Body of pancreas (tissue), 4 donors: ENCODE measurements at regions not wholly inside any gene's neighbourhood (a gene's known extent, or its start where the extent isn't known, plus 50 kb on each side); places are given as distances from the start of the nearest gene placed in this dataset.

Source experiments
- ATAC-seq: fragments of 150-250 bp; one replicate; pipeline ENCODE4 v1.9.1; 2016
- DNase-seq, 4 donors: peaks; one replicate each; pipeline ENCODE4 v3.0.0-alpha.2; 2019
- H3K27ac ChIP-seq, 4 donors: fragments of 200-600 bp; sonication (generic); 1 replicate in 3 of 4; 2 replicates in 1 of 4; pipeline versions ENCODE4 v1.5.1 to v1.6.1; 2016 to 2019; ENCODE audit warnings: mild to moderate bottlenecking in 1 of 4, mixed read lengths in 1 of 4, moderate library complexity in 1 of 4
- H3K27me3 ChIP-seq, 2 donors: fragments of 200-600 bp; sonication (generic); one replicate each; pipeline ENCODE4 v1.6.0; 2016; ENCODE audit warnings: mild to moderate bottlenecking in 1 of 2
- H3K36me3 ChIP-seq, 2 donors: fragments of 200-600 bp; sonication (generic); replicated peaks in 1 of 2; 2 replicates each; pipeline ENCODE4 v1.5.1; 2016; ENCODE audit warnings: low read depth in 2 of 2; ENCODE audit not compliant: insufficient read depth in 1 of 2
- H3K4me1 ChIP-seq: fragments of 200-600 bp; sonication (generic); one replicate; pipeline ENCODE4 v1.6.0; 2016
- H3K4me3 ChIP-seq, 2 donors: fragments of 200-600 bp; sonication (generic); 1 replicate in 1 of 2; 2 replicates in 1 of 2; pipeline ENCODE4 v1.5.1; 2016 to 2019
- H3K9me3 ChIP-seq, 3 donors: fragments of 200-600 bp; sonication (generic); 1 replicate in 2 of 3; 2 replicates in 1 of 3; pipeline ENCODE4 v1.5.1; 2016
- CTCF ChIP-seq, 7 experiments: fragments of 450-650 bp in 4 of 7; fragments of 200-600 bp in 3 of 7; sonication (generic) in 3 of 7; IDR thresholded peaks; one replicate each; pipeline ENCODE4 v1.5.1; 2016 to 2019; ENCODE audit warnings: antibody characterized with exemption in 7 of 7
- POLR2A ChIP-seq, 3 donors: fragments of 450-650 bp; IDR thresholded peaks; one replicate each; pipeline ENCODE4 v1.6.1; 2016; ENCODE audit warnings: antibody characterized with exemption in 3 of 3, mild to moderate bottlenecking in 2 of 3
- WGBS, 2 donors: methylation state at CpG; one replicate each; pipeline ENCODE4 v1.1.5; 2017; 5-methylcytosine and 5-hydroxymethylcytosine counted together
- intact Hi-C: fragments of 100-400 bp; cut with DNase I; formaldehyde crosslinking; loops from one replicate; pipeline ENCODE4 v1.15.1; 2023

DNA sequence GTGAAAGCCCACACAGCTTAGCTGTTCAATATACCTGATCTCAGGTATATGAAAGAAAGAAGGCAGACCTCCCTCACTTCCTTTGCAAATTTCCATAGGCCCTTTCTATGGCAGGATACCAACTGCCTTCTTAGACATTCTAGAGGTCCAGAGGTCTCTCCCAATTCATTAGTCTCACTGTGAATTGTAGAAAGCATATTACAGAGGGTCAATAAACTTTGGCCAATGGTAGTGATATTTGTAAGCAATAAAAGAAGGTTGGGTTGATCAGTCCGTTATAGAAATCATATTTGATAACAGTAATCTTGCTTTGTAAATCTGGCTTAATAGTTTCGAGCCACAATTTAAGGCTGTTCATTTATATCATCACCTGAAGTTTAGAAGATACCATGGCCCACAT, 50.7 kb upstream of the ATP8B1 start:
- Histone ChIP-seq H3K27me3 (no peaks in the 10 kb centered on the region), H3K36me3 (no peaks in the 10 kb centered on the region), H3K9me3 (no peaks in the 10 kb centered on the region), H3K4me3 (no peak overlapping the region), H3K4me1 (no peaks in the 10 kb centered on the region), H3K27ac (no peak overlapping the region)
- intact Hi-C loops: no loop called here
- DNase-seq: no peak
- TF ChIP-seq POLR2A (IDR thresholded peaks at IDR 0.05): no peak
- TF ChIP-seq CTCF (IDR thresholded peaks at IDR 0.05): no peak
- no peak for ATAC-seq
- WGBS, 2 donors: 68 to 80% methylated on average over 2 of the region's 2 CpGs

DNA sequence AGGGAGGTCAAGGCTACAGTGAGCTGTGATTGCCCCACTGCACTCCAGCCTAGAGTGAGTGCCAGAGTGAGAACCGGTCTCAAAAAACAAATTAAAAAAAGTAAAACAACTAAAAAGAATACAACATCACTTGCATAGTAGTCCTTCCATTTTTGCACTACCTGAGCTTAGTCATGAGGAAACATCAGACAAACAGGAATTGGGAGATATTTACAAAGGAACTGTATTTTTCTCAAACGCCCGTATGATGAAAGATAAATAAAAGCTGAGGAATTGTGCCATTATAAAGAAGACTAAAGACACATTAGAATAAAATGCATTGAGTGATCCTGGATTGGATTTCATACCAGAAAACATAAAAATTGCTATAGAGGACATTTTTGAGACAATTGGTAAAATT, 50.0 kb upstream of the ATP8B1 start:
- ATAC-seq (no peak), DNase-seq (no peak)
- intact Hi-C loops: no loop called here
- H3K4me1 ChIP-seq: no peaks in the 10 kb centered on the region
- no peaks in the 10 kb centered on the region for H3K27me3 ChIP-seq
- no peaks in the 10 kb centered on the region for H3K36me3 ChIP-seq
- no peak overlapping the region for H3K4me3 ChIP-seq
- WGBS, 2 donors: 69 to 90% methylated on average over 3 of the region's 3 CpGs
- TF ChIP-seq POLR2A (IDR thresholded peaks at IDR 0.05) (no peak), CTCF (IDR thresholded peaks at IDR 0.05) (no peak)
- no peak overlapping the region for H3K27ac ChIP-seq
- no peaks in the 10 kb centered on the region for H3K9me3 ChIP-seq
